ENCODE measurements at regions not wholly inside any gene's neighbourhood (a gene's known extent, or its start where the extent isn't known, plus 50 kb on each side); places are given as distances from the start of the nearest gene placed in this dataset.

DNA sequence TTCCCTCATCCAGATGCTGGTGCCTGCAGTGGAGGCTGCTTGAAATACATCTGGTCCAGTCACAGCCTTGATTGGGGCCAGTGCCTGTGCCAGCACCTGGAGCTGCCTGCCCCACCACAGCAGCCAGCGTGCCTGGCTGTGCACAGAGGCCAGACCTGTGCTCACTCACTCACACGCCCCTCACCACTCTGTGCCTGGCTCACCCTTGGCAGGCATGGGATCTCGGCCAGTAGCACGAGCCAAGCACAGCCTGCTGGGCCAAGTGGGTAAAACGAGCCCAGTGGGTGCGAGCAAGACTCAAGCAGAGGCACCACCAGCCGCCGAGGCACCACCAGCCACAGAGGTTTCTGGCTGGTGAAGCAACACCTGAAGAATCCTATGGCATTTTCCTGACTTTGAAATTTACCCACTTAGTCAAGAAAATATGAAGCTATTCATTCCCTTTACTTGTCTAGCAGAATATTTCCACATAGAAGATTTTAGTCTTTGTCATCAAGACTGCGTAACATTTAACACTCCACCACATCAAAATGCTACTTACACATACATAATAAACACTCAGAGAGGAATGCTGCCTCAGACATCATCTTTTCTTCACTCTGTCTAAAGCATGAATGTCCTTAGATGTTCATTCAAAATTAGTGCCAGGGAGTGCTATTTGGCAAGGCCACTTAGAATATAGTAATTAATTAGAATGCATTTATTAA is 424.3 kb upstream of the FAT3 start:
- no peak for FAIRE-seq

DNA sequence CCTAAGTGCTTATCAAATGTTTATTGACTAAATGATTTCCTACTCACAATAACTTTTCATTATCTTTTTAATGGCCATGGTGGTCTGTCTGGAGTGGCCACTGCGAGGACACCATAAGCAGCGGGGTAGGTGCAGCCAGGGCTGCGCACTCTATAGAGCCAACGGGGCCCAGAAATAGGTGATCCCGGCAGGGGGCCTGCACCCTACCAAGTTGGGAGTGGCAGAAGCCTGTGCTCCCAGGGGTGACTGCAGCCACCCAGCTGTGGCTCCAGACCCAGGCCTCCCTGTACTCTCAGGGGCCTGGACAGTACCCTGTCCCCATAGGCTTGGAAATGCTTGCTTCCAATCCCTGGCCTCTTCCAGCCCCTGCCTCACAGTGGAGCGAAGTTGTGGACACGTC is 426.4 kb upstream of the FAT3 start:
- FAIRE-seq = no peak

DNA sequence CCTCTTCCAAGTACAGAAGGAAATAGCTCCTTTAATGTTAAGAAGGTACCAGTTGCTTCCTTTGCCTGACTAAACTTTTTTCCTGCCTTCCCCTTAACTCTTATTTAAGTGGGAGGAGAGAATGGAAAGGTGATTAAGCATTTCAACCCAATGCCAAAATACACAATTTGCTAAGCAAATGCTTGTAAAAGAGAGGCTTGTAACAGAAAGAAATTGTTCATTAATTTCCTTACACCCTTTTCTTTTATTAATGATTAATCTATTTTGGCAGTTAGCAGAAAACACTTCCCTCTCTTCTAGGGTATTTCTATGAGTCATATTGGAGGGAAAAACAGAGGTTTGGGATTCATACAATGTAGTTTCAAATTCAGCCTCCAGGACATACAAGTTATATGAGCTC is 427.6 kb upstream of the FAT3 start:
- no peak for FAIRE-seq

DNA sequence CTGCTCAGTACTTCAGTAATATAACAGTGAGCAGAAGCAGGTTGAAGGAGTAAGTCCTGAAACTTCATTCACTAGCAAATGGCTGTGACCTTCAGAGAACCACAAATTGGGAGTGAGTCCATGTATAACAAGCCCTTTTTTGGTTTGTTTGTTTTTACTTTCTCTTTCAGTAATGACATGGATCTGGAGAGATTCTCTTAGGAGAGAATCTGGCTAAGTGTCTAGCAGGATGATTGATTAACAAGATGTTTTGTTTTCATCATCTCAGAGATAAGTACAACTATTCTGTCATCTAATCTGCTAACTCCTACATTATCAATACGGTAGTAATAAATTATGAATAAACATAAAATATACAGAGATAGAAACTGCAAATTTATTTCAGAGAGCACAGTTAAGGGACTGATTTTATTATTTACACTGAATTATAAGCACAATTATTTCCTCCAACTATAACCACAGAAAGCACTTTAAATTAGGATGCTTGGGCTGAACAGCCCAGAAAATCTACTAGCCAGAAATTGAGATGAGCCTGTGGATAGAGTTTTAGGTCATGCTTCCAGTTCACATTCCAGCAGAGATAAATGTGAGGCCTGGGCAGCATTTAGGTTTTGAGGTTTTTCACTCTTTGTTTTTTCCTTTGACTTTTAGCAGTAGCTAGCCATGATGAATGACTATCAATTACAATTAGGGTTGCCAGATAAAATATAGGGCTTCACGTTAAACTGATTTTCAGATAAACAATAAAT is 429.3 kb upstream of the FAT3 start:
- FAIRE-seq = no peak

DNA sequence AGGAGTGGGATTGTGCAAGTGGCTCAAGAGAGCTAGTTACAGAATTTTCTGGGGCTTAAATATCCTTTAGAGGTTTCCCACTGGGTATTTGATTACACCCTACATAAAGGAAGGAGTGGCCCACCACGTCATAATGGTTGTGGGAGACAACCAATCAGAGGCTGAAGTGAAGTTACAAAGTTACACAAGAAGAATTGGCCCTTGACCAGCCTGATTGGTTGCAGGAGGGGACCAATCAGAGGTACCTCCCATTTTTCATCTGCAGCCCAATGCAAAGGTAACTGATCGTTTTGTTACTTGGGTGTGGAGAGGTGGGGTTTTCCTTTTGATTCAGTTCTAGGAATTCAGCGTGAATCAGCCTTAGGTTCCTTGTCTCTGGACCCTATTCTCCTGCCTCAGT is 430.5 kb upstream of the FAT3 start:
- no peak for FAIRE-seq

DNA sequence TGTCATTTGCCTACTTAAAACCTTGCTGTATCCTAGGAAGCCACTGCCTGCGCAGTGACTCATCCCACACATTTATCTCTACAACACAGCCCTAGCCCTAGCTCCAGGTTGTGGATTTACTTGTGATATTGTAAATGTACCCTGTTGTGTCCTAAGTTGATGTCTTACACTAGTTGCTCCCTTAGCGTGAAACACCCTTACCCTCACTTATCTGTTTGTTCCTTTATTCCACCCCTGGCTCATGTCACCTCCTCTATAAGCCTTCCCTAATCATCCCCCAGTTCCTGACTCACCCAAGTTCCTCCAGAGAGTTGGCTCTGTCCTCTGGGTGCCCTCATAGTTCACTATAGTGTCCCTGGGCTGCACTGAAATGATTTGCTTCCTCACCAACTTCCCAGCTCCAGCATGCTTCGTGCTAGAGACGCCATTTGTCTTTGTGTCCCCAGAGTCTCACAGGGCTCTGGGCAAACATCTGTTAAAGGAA is 431.8 kb upstream of the FAT3 start:
- no peak for FAIRE-seq

DNA sequence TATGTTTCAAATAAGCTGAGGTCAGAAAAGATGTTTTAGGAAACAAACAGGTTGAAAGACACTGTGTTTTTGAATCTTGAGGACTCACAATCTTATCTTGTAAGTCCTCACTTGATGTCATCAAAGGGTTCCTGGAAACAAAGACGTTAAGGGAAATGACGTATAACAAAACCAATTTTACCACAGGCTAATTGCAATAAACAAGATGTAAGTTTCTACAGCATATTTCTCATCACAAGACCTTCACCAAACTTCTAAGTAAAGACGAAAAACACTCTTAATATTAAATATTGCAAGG is 433.5 kb upstream of the FAT3 start:
- no peak for FAIRE-seq

DNA sequence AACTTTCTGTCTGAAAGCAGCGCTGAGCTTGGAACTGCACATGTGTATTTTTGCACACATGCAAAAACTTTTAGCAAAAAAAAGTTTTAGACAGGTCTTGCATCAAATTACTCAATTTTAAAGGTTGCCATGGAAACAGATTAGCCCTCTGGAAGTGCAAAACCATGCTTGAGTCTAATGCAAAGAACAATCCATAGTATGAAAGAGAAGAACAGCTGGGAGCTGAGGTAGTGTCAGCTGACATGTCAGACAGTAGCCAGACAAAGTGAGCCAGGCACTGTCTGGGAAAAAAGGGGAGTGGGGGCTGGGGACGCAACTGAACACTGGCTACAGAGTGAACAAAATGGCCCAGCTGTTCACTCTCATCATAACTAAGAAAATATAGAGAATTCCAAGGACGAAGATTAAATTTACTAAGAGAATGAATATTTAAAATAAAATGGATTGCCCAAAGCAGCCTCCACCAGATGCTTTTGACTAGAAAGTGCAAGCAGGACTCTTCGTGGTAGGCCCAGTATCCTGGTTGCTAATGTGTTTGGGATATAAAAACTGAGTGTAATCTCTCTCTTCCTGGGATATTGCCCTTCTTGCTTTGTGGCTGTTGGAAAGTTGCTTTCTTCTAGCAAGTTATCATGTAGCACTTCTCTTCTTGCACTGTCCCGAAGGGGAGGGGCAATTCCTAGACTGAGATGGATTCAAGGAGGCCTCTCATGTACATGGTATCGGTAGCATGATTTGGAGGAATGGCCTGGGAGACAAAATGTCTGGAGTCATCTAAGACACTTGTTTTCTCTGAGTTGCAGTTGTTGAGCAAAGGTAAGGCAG is 434.1 kb upstream of the FAT3 start:
- no peak for FAIRE-seq

DNA sequence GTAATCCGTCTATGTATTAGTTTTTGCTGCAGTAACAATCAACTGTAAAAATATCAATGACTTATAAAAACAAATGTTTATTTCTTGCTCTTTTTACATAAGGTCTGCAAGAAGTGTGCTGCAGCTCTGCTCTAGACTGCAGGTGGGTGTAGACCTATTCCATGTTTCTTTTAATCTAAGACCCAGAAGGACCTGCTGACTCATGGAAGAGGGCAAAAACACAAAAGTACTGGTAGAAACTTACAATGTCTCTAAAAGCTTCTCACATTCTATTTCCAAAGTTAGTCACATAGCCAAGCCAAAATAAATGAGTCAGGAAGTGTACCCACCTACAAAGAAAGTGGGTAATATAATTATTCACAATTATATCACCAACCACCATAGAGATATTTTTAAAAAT is 435.9 kb upstream of the FAT3 start:
- no peak for FAIRE-seq

DNA sequence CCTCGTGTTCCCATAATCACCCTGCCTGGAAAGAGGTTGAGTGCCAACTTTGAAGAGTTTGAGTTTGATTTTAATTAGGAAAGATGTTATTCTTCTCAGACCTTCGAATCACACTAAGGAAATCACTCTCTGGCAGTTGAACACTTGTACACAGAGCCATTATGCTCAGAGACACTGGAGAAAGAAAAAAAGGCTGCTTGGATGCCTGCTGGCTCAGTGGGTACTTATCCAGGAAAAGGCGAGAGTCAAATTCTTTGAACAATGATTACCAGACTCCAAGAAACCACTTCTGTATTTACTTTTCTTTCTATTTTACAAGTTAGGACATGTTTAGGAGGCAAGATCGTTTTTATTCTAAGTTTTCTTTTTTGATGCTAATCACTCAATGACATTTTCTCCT is 438.5 kb upstream of the FAT3 start:
- FAIRE-seq = no peak

DNA sequence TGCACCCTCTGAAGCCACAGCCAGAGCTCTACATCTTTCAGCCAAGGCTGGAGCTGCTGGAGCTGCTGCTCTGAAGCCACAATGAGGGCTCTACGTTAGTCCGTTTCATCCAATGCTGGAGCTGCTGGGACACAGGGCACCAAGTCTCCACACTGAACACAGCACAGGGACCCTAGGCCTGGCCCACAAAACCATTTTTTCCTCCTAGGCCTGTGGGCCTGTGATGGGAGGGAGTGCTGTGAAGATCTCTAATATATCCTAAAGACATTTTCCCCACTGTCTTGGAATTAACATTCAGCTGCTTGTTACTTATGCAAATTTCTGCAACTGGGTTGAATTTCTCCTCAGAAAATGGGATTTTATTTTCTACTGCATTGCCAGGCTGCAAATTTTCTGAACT is 441.4 kb upstream of the FAT3 start:
- no peak for FAIRE-seq

DNA sequence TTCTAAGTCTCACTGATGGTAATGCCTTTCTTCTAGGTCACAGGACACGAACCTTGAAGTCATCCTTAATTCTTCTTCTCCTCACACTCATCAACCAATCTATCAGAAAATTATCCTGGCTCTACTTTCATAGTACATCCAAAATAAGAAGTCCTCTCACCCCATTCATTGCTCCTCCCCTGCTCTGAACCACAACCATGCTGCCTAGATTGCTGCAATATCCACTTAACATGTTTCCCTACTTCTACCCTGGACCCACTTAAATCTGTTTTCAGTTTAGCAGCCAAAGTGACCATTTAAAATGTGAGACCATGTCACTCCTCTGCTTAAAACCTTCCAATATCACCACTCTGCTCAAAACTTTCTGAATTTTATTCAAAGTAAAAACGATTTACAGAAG is 445.9 kb upstream of the FAT3 start:
- no peak for FAIRE-seq

DNA sequence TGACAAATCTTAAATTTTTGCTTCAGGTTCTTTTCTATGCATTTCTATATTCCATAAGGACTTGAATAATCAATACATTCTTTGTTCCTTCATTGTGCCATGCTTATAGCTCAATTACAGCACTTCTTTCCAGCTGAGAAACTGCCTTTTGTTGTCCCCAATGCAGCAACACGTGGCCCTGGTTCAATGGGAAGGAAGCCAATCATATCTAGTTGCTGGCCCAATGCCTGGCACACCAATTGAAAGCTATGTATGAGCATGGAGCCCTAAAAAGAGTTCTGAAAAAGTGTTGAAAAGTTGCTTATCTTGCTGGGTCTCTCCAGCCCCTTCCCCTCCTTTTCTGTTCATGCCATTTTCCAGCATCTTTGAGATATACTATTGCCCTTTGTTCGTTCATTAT is 448.0 kb upstream of the FAT3 start:
- no peak for FAIRE-seq

DNA sequence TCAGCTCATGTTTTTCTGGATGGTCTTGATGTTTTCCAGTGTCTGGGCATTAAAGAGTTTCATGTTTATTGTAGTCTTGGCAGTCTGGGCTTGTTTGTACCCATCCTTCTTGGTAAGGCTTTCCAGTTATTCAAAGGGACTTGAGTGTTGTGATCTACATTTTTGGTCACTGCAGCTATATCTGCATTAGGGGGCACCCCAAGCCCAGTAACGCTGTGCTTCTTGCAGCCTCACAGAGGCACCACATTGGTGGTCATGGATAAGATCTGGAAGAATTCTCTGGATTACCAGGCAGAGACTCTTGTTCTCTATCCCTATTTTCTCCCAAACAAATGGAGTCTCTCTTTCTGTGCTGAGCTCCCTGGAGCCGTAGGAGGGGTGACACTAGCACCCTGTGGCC is 451.5 kb upstream of the FAT3 start:
- no peak for FAIRE-seq

DNA sequence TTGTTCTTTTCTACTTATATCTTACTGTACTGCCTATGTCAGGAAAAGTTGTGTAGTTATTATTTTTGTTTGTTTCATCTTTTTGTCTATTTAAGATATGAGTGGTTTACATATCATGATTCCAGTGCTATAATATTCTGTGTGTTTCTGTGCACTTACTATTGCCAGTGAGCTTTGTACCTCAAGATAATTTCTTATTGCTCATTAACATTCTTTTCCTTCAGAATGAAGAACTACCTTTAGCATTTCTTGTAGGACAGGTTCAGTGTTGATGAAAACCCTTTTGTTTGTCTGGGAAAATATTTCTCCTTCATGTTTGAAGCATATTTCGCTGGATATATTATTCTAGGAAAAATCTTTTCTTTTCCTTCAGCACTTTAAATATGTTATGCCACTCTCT is 452.7 kb upstream of the FAT3 start:
- no peak for FAIRE-seq

DNA sequence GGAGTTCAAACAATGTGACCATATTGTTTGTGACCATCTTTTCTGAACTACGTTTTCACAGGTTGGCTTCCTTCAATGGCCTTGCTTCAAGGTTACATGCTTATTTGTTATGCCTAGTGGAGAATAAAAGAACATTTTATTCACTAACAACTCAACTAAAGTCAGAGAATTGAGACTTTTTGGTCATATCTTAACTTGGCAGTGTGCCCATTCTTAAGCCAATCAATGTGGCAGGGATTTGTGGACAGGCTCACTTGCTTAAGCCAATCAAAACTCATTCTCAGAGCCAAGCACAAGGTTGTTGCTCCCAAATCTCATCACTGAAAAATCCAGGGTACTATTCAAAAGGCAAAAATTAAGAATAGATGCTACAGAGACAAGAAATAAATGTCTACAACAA is 455.8 kb upstream of the FAT3 start:
- no peak for FAIRE-seq

DNA sequence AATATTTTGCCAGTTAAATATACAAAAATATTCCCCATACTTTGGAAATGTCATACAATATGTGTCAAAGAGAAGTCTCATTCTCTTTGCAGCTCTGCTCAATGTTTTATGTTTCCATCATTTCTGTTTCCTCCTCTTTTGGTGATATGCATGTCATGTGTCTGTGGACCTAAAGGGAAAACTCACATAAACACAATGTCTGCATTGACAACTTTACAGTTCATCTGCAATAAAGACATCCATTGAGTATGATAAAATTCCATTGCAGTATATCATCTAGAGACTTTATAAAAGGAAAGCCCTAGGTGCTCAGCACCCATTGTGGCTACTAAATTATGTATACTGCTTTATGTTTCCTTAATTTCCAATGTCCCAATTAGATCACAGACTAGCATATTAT is 461.3 kb upstream of the FAT3 start:
- no peak for FAIRE-seq

DNA sequence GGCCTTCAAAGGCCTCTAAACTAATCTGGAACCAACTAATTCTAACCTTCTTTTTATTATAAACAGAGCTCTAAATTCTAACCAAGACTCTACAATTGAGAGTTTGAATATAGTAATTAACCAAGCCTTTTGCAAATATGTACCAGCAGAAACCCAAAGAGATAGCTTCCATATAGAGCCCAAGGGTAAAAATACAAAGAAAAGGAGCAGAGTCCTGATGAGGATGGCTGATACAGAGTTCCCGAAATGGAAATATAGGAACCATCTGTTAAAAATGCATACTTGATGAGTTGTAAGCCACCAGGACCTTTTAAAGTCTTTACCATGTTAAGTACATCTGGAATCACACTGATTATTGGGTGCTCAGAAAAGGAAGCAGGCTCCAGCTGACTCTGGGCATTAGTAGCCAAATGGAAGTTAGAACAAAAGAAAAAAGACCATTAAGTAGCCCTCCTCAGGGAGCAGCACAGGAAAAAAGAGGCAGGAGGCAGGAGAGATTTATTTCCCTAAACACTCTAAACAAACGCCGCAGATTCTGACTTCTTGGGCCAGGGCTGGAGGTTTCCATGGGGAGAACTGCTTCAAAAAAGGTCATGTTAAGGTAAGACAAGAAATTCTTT is 463.1 kb upstream of the FAT3 start:
- no peak for FAIRE-seq

DNA sequence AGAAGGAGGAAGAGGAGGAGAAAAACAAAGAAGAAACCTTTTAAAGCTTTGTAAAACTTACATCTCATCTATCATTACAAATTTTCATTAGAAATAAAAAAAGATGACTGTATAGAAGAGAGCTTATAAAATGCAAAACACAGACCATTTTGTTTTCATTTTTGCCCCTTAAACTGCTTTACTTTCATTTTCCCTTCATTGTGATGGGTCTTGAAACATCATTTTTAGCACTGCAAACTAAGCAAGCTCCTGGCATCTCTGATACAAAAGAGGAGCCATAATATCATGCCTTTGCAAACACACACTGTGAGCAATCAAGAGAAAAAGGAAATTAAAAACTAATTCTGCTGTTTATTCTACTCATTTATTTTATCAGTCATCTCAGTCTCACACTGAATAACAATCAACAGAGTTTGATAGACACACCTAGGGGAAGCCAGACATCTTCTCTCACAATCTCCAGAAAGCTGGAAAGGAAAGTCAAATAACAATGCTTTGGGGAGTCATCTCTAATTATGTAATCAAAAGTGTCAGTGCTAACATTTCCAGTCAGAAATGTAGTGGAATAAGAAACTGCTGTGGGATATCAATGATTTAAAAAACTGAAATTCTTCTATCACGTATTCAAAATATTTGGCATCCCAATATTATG is 467.7 kb upstream of the FAT3 start:
- FAIRE-seq = no peak

DNA sequence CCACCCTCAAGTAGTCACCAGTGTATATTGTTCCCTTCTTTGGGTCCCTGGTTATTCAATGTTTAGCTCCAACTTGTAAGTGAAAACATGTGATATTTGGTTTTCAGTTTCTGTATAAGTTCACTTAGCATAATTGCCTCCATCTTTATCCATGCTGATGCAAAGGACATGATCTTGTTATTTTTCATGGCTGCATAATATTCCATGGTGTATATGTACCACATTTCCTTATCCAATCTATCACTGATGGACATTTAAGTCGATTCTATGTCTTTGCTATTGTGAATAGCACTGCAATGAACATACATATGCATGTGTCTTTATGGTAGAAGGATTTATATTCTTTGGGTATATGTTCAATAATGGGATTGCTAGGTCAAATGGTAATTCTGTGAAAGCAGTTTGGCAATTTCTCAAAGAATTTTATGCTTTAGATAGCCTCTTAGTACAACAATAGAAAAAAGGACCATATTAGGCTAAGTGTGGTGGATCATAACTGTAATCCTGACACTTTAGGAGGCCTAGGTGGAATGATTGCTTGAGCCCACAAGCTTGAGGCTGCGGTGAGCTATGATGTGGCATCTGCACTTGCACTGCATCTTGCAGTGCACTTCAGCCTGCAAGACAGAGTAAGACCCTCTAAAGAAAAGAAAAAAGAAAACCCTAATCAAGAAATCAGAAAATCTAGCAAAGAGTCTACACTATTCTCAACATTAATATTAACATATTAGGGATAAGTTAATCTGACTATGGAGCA is 468.5 kb upstream of the FAT3 start:
- no peak for FAIRE-seq

DNA sequence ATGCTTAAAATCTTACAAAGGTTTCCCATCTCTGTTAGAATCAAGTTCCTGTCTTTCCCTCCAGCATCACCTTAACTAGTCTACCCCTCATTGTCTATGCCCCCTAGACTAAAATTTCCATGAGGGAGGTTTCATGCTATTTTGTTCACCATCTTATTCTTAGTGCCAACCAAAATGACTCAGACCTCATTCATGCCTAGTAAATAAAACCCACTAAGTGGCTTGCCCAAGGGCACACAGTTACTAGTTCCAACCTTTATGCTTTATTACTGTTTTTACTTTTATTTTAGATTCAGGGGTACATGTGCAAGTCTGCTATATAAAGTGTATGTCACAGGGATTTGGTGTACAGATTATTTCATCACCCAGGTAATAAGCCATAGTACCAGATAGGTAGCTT is 469.1 kb upstream of the FAT3 start:
- FAIRE-seq = no peak

DNA sequence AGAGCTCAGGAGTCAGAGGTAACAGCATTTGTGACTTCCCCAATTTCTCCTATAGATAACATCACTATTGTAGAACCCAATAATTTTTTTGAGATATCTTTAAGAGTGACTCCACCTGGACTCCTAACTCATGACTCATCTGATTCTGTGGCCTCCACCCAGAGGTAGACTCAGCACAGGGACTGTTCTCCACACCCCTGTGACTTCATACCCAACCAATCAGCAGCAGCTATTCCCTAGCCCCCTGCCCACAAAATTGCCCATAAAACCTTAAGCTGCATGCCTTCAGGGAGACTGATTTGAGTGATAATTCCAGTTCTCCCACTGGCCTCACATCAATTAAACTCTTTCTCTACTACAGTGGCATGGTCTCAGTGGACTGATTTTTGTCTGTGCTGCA is 475.4 kb upstream of the FAT3 start:
- no peak for FAIRE-seq

Measured in A204.1 (cell line).